IMR-90 (cell line): ENCODE measurements at regions not wholly inside any gene's neighbourhood (a gene's known extent, or its start where the extent isn't known, plus 50 kb on each side); places are given as distances from the start of the nearest gene placed in this dataset.

Experiments
- ATAC-seq: fragments of 200-7000 bp; cut with Tn5 transposase; 2 replicates; pipeline ENCODE4 v1.9.1; 2020; ENCODE audit warnings: low read depth, mild to moderate bottlenecking, moderate library complexity
- BruUV-seq: library from RNA; stranded (reverse); fragments of 400-500 nt; replicated peaks from 2 replicates; lab custom pipeline; 2021; lab: Mats Ljungman, UMichigan
- CTCF ChIA-PET: fragments of 300-600 bp; formaldehyde crosslinking; extraction: SDS; loops from one replicate; lab custom pipeline; 2021; ENCODE audit warnings: antibody characterized with exemption; lab: Yijun Ruan, JAX
- POLR2A ChIA-PET: fragments of 300-600 bp; sonication (Branson Sonifier 250); formaldehyde crosslinking; loops from one replicate; lab custom pipeline; 2022; ENCODE audit warnings: antibody characterized with exemption; ENCODE audit not compliant: unreplicated experiment; lab: Charles Lee
- DNase-seq: peaks from one replicate; pipeline ENCODE4 v3.0.0; 2013
- H2AFZ ChIP-seq: replicated peaks from 2 replicates; pipeline ENCODE3; 2013; ENCODE audit warnings: low read length, mild to moderate bottlenecking; ENCODE audit not compliant: poor library complexity
- H2AK5ac ChIP-seq: 2 replicates; pipeline ENCODE4 v1.6.1; 2013; ENCODE audit warnings: low read depth, low read length, inconsistent platforms
- H2AK9ac ChIP-seq: replicated peaks from 2 replicates; pipeline ENCODE3; 2013; ENCODE audit warnings: mild to moderate bottlenecking, low read depth, low read length, moderate library complexity; ENCODE audit not compliant: poor library complexity
- H2BK120ac ChIP-seq: 2 replicates; pipeline ENCODE4 v1.6.1; 2013; ENCODE audit warnings: low read depth, low read length, inconsistent platforms
- H2BK15ac ChIP-seq: 3 replicates; pipeline ENCODE4 v1.6.1; 2013; ENCODE audit warnings: low read depth, low read length, inconsistent platforms
- H2BK20ac ChIP-seq: 2 replicates; pipeline ENCODE4 v1.6.1; 2013; ENCODE audit warnings: low read depth, mild to moderate bottlenecking, inconsistent platforms, low read length, moderate library complexity
- H2BK5ac ChIP-seq: 2 replicates; pipeline ENCODE4 v1.6.1; 2013; ENCODE audit warnings: mild to moderate bottlenecking, low read depth, low read length, inconsistent platforms; ENCODE audit not compliant: poor library complexity, severe bottlenecking
- H3K14ac ChIP-seq: replicated peaks from 2 replicates; pipeline ENCODE4 v1.6.1; 2013; ENCODE audit warnings: low read depth, low read length, inconsistent platforms
- H3K18ac ChIP-seq: 2 replicates; pipeline ENCODE4 v1.6.1; 2013; ENCODE audit warnings: low read depth, low read length, control low read depth
- H3K23ac ChIP-seq: 2 replicates; pipeline ENCODE4 v1.6.1; 2013; ENCODE audit warnings: low read depth, low read length, inconsistent platforms
- H3K27ac ChIP-seq: 2 replicates; pipeline ENCODE4 v1.5.1; 2013; ENCODE audit warnings: mild to moderate bottlenecking, control low read depth, low read length; ENCODE audit not compliant: insufficient read depth
- H3K27me3 ChIP-seq: 2 replicates; pipeline ENCODE4 v1.6.1; 2013; ENCODE audit warnings: low read length; ENCODE audit not compliant: control insufficient read depth, insufficient read depth
- H3K36me3 ChIP-seq: 2 replicates; pipeline ENCODE4 v1.6.1; 2013; ENCODE audit warnings: low read length, mixed read lengths; ENCODE audit not compliant: control insufficient read depth, insufficient read depth
- H3K4ac ChIP-seq: 2 replicates; pipeline ENCODE4 v1.6.1; 2013; ENCODE audit warnings: low read depth, low read length, inconsistent platforms
- H3K4me1 ChIP-seq: 2 replicates; pipeline ENCODE4 v1.6.1; 2013; ENCODE audit warnings: low read length, mixed read lengths; ENCODE audit not compliant: control insufficient read depth, insufficient read depth
- H3K4me2 ChIP-seq: 2 replicates; pipeline ENCODE4 v1.6.1; 2013; ENCODE audit warnings: low read depth, mild to moderate bottlenecking, control low read depth, low read length, moderate library complexity
- H3K4me3 ChIP-seq: 2 replicates; pipeline ENCODE4 v1.5.1; 2013; ENCODE audit warnings: low read depth, mild to moderate bottlenecking, control low read depth, low read length, moderate library complexity; ENCODE audit not compliant: insufficient read depth
- H3K56ac ChIP-seq: 2 replicates; pipeline ENCODE4 v1.6.1; 2013; ENCODE audit warnings: low read length, inconsistent platforms; ENCODE audit not compliant: insufficient read depth; ENCODE audit errors: extremely low read depth
- H3K79me1 ChIP-seq, 2 experiments: 2 replicates each; pipeline ENCODE4 v1.6.1; 2013; ENCODE audit warnings: low read length in 2 of 2, inconsistent platforms in 1 of 2, low read depth in 1 of 2
- H3K9ac ChIP-seq: 2 replicates; pipeline ENCODE4 v1.6.1; 2013; ENCODE audit warnings: low read depth, low read length, control low read depth
- H3K9me1 ChIP-seq: 2 replicates; pipeline ENCODE4 v1.6.1; 2013; ENCODE audit warnings: low read length, inconsistent platforms; ENCODE audit not compliant: insufficient read depth
- H3K9me3 ChIP-seq: 2 replicates; pipeline ENCODE4 v1.6.1; 2013; ENCODE audit warnings: low read length; ENCODE audit not compliant: control insufficient read depth, insufficient read depth
- H4K20me1 ChIP-seq: 2 replicates; pipeline ENCODE4 v1.6.1; 2013; ENCODE audit warnings: low read length, inconsistent platforms; ENCODE audit not compliant: insufficient read depth
- H4K5ac ChIP-seq: 2 replicates; pipeline ENCODE4 v1.6.1; 2013; ENCODE audit warnings: mild to moderate bottlenecking, low read depth, low read length, control low read depth
- H4K8ac ChIP-seq, 2 experiments: 2 replicates each; pipeline ENCODE4 v1.6.1; 2013; ENCODE audit warnings: low read depth in 2 of 2, low read length in 2 of 2, control low read depth in 1 of 2, inconsistent platforms in 1 of 2
- H4K91ac ChIP-seq: 2 replicates; pipeline ENCODE4 v1.6.1; 2013; ENCODE audit warnings: low read depth, low read length, inconsistent platforms; ENCODE audit not compliant: insufficient read depth
- CHD1 ChIP-seq: IDR thresholded peaks from 2 replicates; pipeline ENCODE4 v1.6.1; 2012; ENCODE audit warnings: low read depth, low read length, improper control_type of control experiment
- CTCF ChIP-seq: conservative IDR thresholded peaks from 2 replicates; pipeline ENCODE4 v1.5.1; 2012; ENCODE audit warnings: mild to moderate bottlenecking, low read depth, low read length, improper control_type of control experiment
- ELK1 ChIP-seq: fragments of 150-350 bp; IDR thresholded peaks from 2 replicates; pipeline ENCODE4 v1.6.1; 2016; ENCODE audit warnings: low read depth, mild to moderate bottlenecking, low read length, moderate library complexity, borderline replicate concordance
- MAZ ChIP-seq: IDR thresholded peaks from 2 replicates; pipeline ENCODE4 v1.6.1; 2012; ENCODE audit warnings: low read depth, mild to moderate bottlenecking, low read length, improper control_type of control experiment, moderate library complexity, borderline replicate concordance
- USF2 ChIP-seq: fragments of 150-350 bp; IDR thresholded peaks from 2 replicates; pipeline ENCODE4 v1.6.1; 2017; ENCODE audit warnings: mild to moderate bottlenecking, antibody characterized with exemption, low read length, low read depth
- WGBS, 2 experiments: methylation state at CpG; one replicate each; pipeline versions ENCODE4 v1.1.5 to v1.1.7; 2013; ENCODE audit warnings: missing lambda C conversion rate in 2 of 2; ENCODE audit not compliant: insufficient read length in 1 of 2; ENCODE audit errors: extremely low coverage in 2 of 2; 5-methylcytosine and 5-hydroxymethylcytosine counted together
- dilution Hi-C: fragments of 300-500 bp; cut with HindIII; formaldehyde crosslinking; loops from one replicate; pipeline ENCODE4 v1.14.3; 2018; ENCODE audit warnings: low sequenced_read_pairs; ENCODE audit not compliant: unreplicated experiment
- in situ Hi-C: fragments of 300-500 bp; cut with MboI; formaldehyde crosslinking; loops from 3 replicates; pipeline ENCODE4 v1.14.3; 2019; ENCODE audit warnings: low sequenced_read_pairs, inconsistent platforms, mixed read lengths
- intact Hi-C: fragments of 100-400 bp; cut with micrococcal nuclease; formaldehyde crosslinking; loops from 2 replicates; pipeline ENCODE4 v1.10.0; 2022

GRCh38 chr3:99240700-99241099, 339.2 kb upstream of the DCBLD2 start:
- no peak overlapping the region for H4K8ac ChIP-seq
- H4K91ac ChIP-seq = no peak overlapping the region
- H3K9me3 ChIP-seq = no peaks in the 10 kb centered on the region
- dilution Hi-C loops = no loop called here
- no peaks in the 10 kb centered on the region; the same call in 1 of the 2 replicates for H3K4me1 ChIP-seq
- H2BK20ac ChIP-seq = no peak overlapping the region
- no peak overlapping the region for H3K4me3 ChIP-seq
- H2BK15ac ChIP-seq = no peak overlapping the region
- H3K9ac ChIP-seq = no peak overlapping the region
- H3K79me1 ChIP-seq = no peaks in the 10 kb centered on the region
- TF ChIP-seq USF2 (no peak), CHD1 (no peak), MAZ (no peak), ELK1 (no peak), CTCF (no peak)
- no peak overlapping the region for H2BK5ac ChIP-seq
- no peak overlapping the region for H2AK5ac ChIP-seq
- no peak overlapping the region for H3K14ac ChIP-seq
- no peaks in the 10 kb centered on the region for H4K20me1 ChIP-seq
- H3K36me3 ChIP-seq = no peaks in the 10 kb centered on the region
- H3K9me1 ChIP-seq = no peaks in the 10 kb centered on the region
- no peak overlapping the region for H2AK9ac ChIP-seq
- no peak overlapping the region for H3K23ac ChIP-seq
- no peak overlapping the region for H3K27ac ChIP-seq
- 31% methylated on average over 2 of the region's 2 CpGs; no CpG with 5 or more reads in 1 of the 2 experiments for WGBS, 2 experiments
- no peak overlapping the region for H2AFZ ChIP-seq
- H3K18ac ChIP-seq = no peak overlapping the region; the same call in 1 of the 2 replicates
- H3K4ac ChIP-seq = no peak overlapping the region
- CTCF ChIA-PET = no interaction called here
- no TSS peak for BruUV-seq
- in situ Hi-C loops = no loop called here
- ATAC-seq (no peak), DNase-seq (no peak)
- H3K56ac ChIP-seq = no peak overlapping the region
- H3K4me2 ChIP-seq = no peak overlapping the region
- H2BK120ac ChIP-seq = no peak overlapping the region
- H3K27me3 ChIP-seq = no peaks in the 10 kb centered on the region
- POLR2A ChIA-PET = no interaction called here
- intact Hi-C loops = no loop called here
- no peak overlapping the region for H4K5ac ChIP-seq
